Anterior cingulate cortex (tissue), 58 donors: ENCODE measurements at regions not wholly inside any gene's neighbourhood (a gene's known extent, or its start where the extent isn't known, plus 50 kb on each side); places are given as distances from the start of the nearest gene placed in this dataset.

ENCODE experiments used
- DNase-seq, 58 donors: peaks; one replicate each; lab custom pipeline; 2025; lab: John Stamatoyannopoulos, UW

- no peak for DNase-seq
Measured at GRCh38 chr1:232293361-232293760, 336.6 kb downstream of the SIPA1L2 start.

- no peak for DNase-seq
Measured at GRCh38 chr1:232292818-232293217, 337.1 kb downstream of the SIPA1L2 start.

GRCh38 chr1:232292239-232292638 is 337.7 kb downstream of the SIPA1L2 start:
- DNase-seq: no peak

- DNase-seq: no peak
Measured at GRCh38 chr1:232291681-232292080, 338.3 kb downstream of the SIPA1L2 start.

GRCh38 chr1:232291261-232291660 is 338.7 kb downstream of the SIPA1L2 start:
- no peak for DNase-seq

- no peak for DNase-seq
Measured at GRCh38 chr1:232290570-232290969, 339.4 kb downstream of the SIPA1L2 start.

GRCh38 chr1:232287676-232288569 is 342.0 kb downstream of the SIPA1L2 start:
- no peak for DNase-seq

GRCh38 chr1:232285138-232285537 is 344.8 kb downstream of the SIPA1L2 start:
- no peak for DNase-seq

- no peak for DNase-seq
Measured at GRCh38 chr1:232283864-232284263, 346.1 kb downstream of the SIPA1L2 start.

GRCh38 chr1:232282498-232282897 is 347.4 kb downstream of the SIPA1L2 start:
- no peak for DNase-seq

GRCh38 chr1:232280910-232281309 is 349.0 kb downstream of the SIPA1L2 start:
- no peak for DNase-seq

- DNase-seq: no peak
Measured at GRCh38 chr1:232279909-232280400, 350.0 kb downstream of the SIPA1L2 start.

- DNase-seq: no peak
Measured at GRCh38 chr1:232278925-232279324, 351.0 kb downstream of the SIPA1L2 start.

GRCh38 chr1:232276651-232277050 is 353.3 kb downstream of the SIPA1L2 start:
- DNase-seq: no peak

- no peak for DNase-seq
Measured at GRCh38 chr1:232274999-232275710, 354.8 kb downstream of the SIPA1L2 start.

- DNase-seq: no peak
Measured at GRCh38 chr1:232274236-232274855, 355.6 kb downstream of the SIPA1L2 start.

GRCh38 chr1:232273011-232273410 is 356.9 kb downstream of the SIPA1L2 start:
- DNase-seq: no peak

GRCh38 chr1:232271991-232272589 is 357.8 kb downstream of the SIPA1L2 start:
- DNase-seq: no peak

GRCh38 chr1:232271299-232271698 is 358.6 kb downstream of the SIPA1L2 start:
- DNase-seq: no peak

- DNase-seq: no peak
Measured at GRCh38 chr1:232269988-232270387, 359.9 kb downstream of the SIPA1L2 start.
